Skeletal muscle tissue (tissue), 3 donors: ENCODE measurements at regions not wholly inside any gene's neighbourhood (a gene's known extent, or its start where the extent isn't known, plus 50 kb on each side); places are given as distances from the start of the nearest gene placed in this dataset.

ENCODE experiments used
- H3K27ac ChIP-seq: one replicate; pipeline ENCODE4 v1.7.0; 2013; ENCODE audit warnings: mild to moderate bottlenecking, low read depth, low read length, inconsistent platforms
- H3K27me3 ChIP-seq, 3 donors: one replicate each; pipeline ENCODE4 v1.7.0; 2013; ENCODE audit warnings: low read length in 3 of 3; ENCODE audit not compliant: control insufficient read depth in 3 of 3, insufficient read depth in 3 of 3
- H3K36me3 ChIP-seq, 3 donors: one replicate each; pipeline ENCODE4 v1.7.0; 2013; ENCODE audit warnings: low read length in 3 of 3; ENCODE audit not compliant: control insufficient read depth in 3 of 3, insufficient read depth in 3 of 3
- H3K4me1 ChIP-seq, 3 donors: one replicate each; pipeline ENCODE4 v1.7.0; 2013; ENCODE audit warnings: low read length in 3 of 3, mild to moderate bottlenecking in 3 of 3; ENCODE audit not compliant: control insufficient read depth in 3 of 3, insufficient read depth in 3 of 3
- H3K4me3 ChIP-seq, 3 donors: one replicate each; pipeline ENCODE4 v1.7.0; 2013; ENCODE audit warnings: low read length in 3 of 3
- H3K9ac ChIP-seq, 3 donors: one replicate each; pipeline ENCODE4 v1.7.0; 2013; ENCODE audit warnings: low read length in 3 of 3, mild to moderate bottlenecking in 3 of 3, moderate library complexity in 2 of 3, low read depth in 1 of 3
- H3K9me3 ChIP-seq, 3 donors: one replicate each; pipeline ENCODE4 v1.7.0; 2013; ENCODE audit warnings: low read length in 3 of 3; ENCODE audit not compliant: control insufficient read depth in 3 of 3
- donor health status: Osteomylitis.

DNA sequence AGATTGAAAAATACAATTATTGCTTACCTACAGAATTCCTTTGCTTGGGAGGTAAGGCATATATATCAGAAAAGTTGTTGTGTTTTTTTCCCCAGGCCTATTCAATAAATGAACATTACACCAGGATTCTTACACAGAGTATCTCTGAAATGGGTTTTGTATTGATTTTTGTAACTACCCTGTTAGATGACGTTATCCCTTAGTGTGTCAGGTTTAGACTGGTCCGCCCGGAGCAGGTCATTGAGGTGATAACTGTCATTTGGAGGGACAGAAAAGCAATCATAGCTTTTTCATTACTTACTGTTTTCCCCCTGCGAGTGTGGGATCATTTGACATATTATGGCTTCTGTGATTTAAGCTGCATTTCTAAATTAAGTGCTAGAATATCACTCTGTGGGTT is 715.2 kb upstream of the ADAMTS16 start:
- no peak overlapping the region for H3K27ac ChIP-seq
- no peak overlapping the region for H3K9ac ChIP-seq
- H3K4me3 ChIP-seq = no peak overlapping the region
- H3K4me1 ChIP-seq = no peaks in the 10 kb centered on the region
- no peaks in the 10 kb centered on the region for H3K36me3 ChIP-seq
- H3K27me3 ChIP-seq = no peaks in the 10 kb centered on the region
- H3K9me3 ChIP-seq = no peaks in the 10 kb centered on the region

DNA sequence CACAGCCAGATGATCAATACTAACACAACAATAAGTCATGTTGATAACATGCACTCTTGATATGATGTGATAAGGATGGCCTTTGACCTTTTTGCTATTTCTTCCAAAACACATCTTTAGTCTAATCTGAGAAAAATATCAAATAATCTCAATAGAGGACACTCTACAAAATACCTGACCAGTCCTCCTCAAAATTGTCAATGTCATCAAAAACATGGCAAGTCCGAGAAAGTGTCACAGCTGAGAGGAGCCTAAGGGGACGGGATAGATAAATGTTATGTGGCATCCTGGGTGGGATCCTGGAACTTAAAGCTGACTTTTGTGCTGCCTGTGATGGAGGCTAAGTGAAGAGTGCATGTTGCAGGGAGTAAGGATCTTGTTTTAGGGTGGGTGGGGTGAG is 699.6 kb upstream of the ADAMTS16 start:
- no peaks in the 10 kb centered on the region for H3K27me3 ChIP-seq
- no peak overlapping the region for H3K27ac ChIP-seq
- H3K36me3 ChIP-seq = no peaks in the 10 kb centered on the region
- no peak overlapping the region for H3K4me3 ChIP-seq
- no peak overlapping the region for H3K9ac ChIP-seq
- no peaks in the 10 kb centered on the region for H3K9me3 ChIP-seq
- H3K4me1 ChIP-seq = no peaks in the 10 kb centered on the region

DNA sequence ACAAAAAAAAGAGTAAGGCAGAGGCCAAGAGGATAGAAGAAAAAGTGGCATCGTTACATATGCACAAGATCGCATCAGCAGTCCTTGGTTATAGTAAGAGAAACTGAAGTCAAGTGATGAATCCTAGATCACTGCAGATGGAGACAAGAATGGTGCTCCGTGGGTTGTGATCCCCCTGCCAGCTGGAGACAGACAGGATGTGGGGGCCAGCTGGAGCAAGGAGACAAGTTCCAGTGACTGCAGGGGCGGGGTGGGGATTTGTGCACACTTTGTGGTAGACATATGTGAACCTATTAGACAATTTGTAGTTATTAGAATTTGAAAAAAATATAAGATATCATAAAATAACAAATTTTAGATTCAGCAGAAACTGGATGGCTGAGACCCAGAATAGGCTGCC is 697.9 kb upstream of the ADAMTS16 start:
- H3K27me3 ChIP-seq = no peaks in the 10 kb centered on the region
- no peaks in the 10 kb centered on the region for H3K4me1 ChIP-seq
- no peaks in the 10 kb centered on the region for H3K36me3 ChIP-seq
- H3K9ac ChIP-seq = no peak overlapping the region
- H3K27ac ChIP-seq = no peak overlapping the region
- no peak overlapping the region for H3K4me3 ChIP-seq
- no peaks in the 10 kb centered on the region for H3K9me3 ChIP-seq

DNA sequence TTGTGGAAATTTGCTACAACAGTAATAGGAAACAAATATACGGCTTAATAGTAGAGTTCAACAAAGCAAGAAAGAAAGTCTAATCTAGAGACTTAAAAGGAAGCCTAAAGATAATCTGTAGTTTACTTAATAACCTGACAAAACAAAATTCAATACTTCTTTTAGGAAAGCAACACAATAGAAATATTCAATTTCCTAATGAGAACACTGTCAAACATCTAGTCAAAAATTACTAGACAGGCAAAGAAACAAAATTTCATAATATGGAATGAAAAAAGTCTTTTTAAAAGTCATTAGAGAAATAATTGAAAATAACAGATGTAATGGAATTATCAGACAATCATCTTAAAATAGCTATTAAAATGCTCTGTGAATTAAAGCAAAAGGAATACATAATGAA is 692.5 kb upstream of the ADAMTS16 start:
- Histone ChIP-seq H3K9me3 (no peaks in the 10 kb centered on the region), H3K4me1 (no peaks in the 10 kb centered on the region), H3K36me3 (no peaks in the 10 kb centered on the region), H3K9ac (no peak overlapping the region), H3K4me3 (no peak overlapping the region), H3K27me3 (no peaks in the 10 kb centered on the region), H3K27ac (no peak overlapping the region)

DNA sequence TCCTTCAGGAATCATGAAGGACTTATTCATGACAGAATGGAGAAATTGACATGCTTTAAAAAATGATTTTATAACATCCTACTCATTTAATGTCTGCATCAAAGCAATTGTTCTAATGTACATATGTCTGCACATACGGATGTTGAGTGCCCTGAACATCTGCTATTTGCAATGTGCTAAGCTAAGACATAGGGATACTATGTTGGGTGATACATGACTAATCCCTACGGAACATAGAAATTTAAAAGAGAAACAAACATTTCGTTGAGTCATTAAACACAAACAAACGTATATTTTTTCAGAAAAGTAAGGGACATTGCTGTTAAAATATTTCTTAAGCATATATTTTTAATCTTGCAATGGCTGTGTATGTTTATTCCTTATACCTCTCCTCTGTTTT is 686.5 kb upstream of the ADAMTS16 start:
- no peak overlapping the region for H3K4me3 ChIP-seq
- H3K4me1 ChIP-seq = no peaks in the 10 kb centered on the region
- H3K27me3 ChIP-seq = no peaks in the 10 kb centered on the region
- no peak overlapping the region for H3K27ac ChIP-seq
- H3K9ac ChIP-seq = no peak overlapping the region
- H3K9me3 ChIP-seq = no peaks in the 10 kb centered on the region
- H3K36me3 ChIP-seq = no peaks in the 10 kb centered on the region

DNA sequence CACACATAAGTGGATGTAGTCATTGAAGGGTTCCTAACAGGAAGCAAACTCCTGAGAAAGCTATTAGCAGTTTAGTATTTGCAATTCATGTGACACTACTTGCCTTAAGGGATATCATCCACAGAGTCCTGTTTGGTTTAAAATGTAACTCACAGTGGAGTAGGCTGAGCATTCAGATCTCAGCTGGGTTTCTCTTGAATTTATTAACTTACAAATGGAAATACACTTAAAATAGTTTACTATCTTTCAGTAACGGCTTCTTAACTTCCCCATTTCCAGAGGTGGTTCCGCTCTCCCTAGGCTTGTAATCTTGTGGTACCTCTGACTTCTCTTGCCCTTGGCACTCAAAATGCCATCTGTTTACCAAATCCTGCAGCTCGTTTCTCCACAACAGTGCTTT is 660.7 kb upstream of the ADAMTS16 start:
- Histone ChIP-seq H3K9ac (no peak overlapping the region), H3K27me3 (no peaks in the 10 kb centered on the region), H3K27ac (no peak overlapping the region), H3K36me3 (no peaks in the 10 kb centered on the region), H3K4me1 (no peaks in the 10 kb centered on the region), H3K4me3 (no peak overlapping the region), H3K9me3 (no peaks in the 10 kb centered on the region)

DNA sequence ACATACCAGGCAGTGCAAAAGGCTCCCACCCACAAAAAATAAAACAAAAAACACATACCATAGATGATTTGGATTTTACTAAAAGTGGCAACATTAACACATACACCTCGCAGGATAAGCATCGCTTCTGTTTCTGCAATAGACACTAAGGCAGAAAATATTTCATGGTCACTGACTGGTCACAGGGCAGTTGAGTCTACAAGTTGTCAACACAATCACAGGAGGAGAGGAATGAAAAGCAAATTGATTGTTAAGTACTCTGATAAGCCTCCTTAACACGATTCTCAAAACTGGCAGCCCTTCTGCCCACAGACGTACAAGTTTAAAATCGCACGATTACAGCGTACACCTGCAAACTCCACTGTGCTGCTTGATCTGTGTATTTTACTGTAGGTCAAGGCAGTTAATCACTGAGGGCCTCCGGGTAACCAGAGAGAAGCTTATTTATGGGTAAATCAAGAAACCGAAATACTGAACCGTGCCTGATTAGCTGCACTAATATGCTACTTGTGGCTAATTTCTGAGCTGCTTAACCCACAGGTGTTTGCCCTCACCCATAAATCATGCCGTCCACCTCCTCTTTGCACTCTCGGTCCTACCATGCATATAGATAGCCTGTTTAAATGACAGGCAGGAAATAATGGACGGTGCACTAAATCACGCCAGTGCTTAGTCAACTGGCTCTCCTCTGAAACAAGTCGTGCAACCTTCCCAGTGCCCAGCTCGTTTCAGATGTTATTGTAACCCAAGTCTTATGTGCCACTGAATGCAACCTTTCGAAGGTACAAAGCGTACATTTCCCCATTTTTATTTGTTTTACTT is 659.4 kb upstream of the ADAMTS16 start:
- Histone ChIP-seq H3K9ac (no peak overlapping the region), H3K36me3 (no peaks in the 10 kb centered on the region), H3K27ac (no peak overlapping the region), H3K9me3 (no peaks in the 10 kb centered on the region), H3K4me3 (no peak overlapping the region), H3K27me3 (no peaks in the 10 kb centered on the region), H3K4me1 (no peaks in the 10 kb centered on the region)

DNA sequence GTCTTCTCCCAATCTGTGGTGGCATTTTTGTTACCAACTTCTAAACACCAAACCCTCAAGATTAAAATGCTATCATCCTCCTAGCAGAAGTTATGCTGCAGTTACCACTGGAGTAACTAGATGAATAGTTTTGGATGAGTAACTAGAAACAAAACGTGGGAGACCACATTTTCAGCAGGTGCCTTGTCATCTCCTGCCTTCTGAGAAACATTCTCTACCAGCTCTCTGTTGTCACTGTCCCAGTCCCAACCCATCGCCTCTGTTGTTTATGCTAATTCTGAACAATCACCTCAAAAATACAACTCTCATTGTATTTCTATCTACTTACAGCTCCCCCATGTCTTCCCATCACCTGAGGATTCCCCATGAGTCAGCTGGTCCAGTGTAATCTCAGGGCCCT is 652.5 kb upstream of the ADAMTS16 start:
- Histone ChIP-seq H3K27me3 (no peaks in the 10 kb centered on the region), H3K9me3 (peaks cover 0 to 2% (median 0%) of the 10 kb centered on the region in 3 donors), H3K36me3 (no peaks in the 10 kb centered on the region)

DNA sequence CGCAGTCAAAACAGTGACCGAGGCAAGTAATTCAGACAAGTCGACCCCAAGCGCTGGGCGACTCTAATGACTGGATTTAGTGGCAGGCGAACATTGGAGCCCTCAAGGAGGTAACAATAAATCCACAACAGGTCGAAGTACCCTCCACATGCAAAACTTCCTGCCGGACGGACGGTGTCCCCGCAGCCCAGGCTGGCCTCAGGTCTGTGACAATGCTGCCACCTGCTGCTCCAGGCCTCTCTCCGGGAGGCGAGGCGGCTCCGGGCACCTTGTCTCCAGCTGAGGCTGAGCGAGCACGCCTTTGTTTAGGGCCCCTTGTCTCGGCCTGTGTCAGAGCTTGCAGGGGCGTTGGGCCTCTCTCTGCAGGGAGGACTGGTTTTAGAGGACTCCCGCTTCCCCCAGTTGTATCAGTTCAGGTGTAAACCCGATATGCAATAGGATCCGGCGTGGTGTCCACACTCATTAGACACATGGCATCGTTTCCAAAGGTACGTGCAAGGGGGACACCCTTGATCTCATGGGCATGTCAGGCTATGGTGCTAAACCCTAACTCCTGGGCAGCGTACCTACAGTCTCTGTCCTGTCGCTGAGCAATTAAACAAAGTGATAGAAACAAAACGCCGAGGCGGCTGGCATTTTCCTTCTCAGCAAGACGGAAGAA is 628.0 kb upstream of the ADAMTS16 start:
- Histone ChIP-seq H3K27me3 (peaks cover 0 to 20% (median 3%) of the 10 kb centered on the region in 3 donors), H3K9me3 (no peaks in the 10 kb centered on the region), H3K36me3 (no peaks in the 10 kb centered on the region), H3K4me3 (no peak overlapping the region), H3K27ac (no peak overlapping the region), H3K9ac (no peak overlapping the region), H3K4me1 (no peaks in the 10 kb centered on the region)

More for the DNA sequence above, 652.5 kb upstream of the ADAMTS16 start:
- no peak overlapping the region for H3K27ac ChIP-seq
- H3K4me3 ChIP-seq = no peak overlapping the region
- no peaks in the 10 kb centered on the region for H3K4me1 ChIP-seq
- H3K9ac ChIP-seq = no peak overlapping the region

DNA sequence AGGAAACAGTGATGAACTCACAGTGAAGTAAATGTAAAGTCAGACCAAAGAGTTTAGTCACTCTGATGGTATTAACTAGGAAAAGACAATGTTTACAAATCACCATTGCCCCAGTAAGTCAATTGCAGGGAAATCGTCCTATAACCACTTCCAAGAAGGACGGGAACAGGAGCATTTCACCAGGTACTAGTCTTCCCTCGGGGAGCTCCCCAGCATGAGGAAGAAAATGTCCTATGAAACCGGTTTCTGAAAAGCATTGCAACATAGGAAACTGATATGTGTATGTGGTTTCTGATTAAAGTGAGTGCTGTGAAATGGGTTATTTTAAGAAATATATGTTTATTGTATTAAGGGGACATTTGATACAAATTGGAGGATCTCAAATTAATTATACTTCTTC is 626.7 kb upstream of the ADAMTS16 start:
- H3K9me3 ChIP-seq = no peaks in the 10 kb centered on the region
- no peak overlapping the region for H3K4me3 ChIP-seq
- H3K9ac ChIP-seq = no peak overlapping the region
- H3K36me3 ChIP-seq = no peaks in the 10 kb centered on the region
- no peak overlapping the region for H3K27ac ChIP-seq
- peaks cover 0 to 20% (median 3%) of the 10 kb centered on the region in 3 donors for H3K27me3 ChIP-seq
- H3K4me1 ChIP-seq = no peaks in the 10 kb centered on the region
